Activated CD4-positive, alpha-beta memory T cell treated with anti-CD3 and anti-CD28 coated beads for 36 hours (primary cell): ENCODE measurements at regions not wholly inside any gene's neighbourhood (a gene's known extent, or its start where the extent isn't known, plus 50 kb on each side); places are given as distances from the start of the nearest gene placed in this dataset.

ENCODE experiments used
- CTCF ChIA-PET: fragments of 350-600 bp; sonication (Branson Sonifier 250); formaldehyde crosslinking; loops from one replicate; lab custom pipeline; 2021; ENCODE audit warnings: antibody characterized with exemption, inconsistent platforms; lab: Charles Lee
- POLR2A ChIA-PET: fragments of 350-600 bp; sonication (Branson Sonifier 250); formaldehyde crosslinking; loops from one replicate; lab custom pipeline; 2021; ENCODE audit warnings: antibody characterized with exemption; lab: Charles Lee
- DNase-seq: peaks from one replicate; pipeline ENCODE4 v3.0.0-alpha.2; 2020
- H3K27ac Mint-ChIP-seq: one replicate; pipeline ENCODE4 v1.8.0; 2021; ENCODE audit warnings: mixed read lengths
- H3K27me3 Mint-ChIP-seq: one replicate; pipeline ENCODE4 v1.8.0; 2021; ENCODE audit warnings: mixed read lengths
- H3K36me3 Mint-ChIP-seq: one replicate; pipeline ENCODE4 v1.8.0; 2021; ENCODE audit warnings: mixed read lengths
- H3K4me1 Mint-ChIP-seq: one replicate; pipeline ENCODE4 v1.8.0; 2021; ENCODE audit warnings: low read depth, mixed read lengths
- H3K4me3 Mint-ChIP-seq: one replicate; pipeline ENCODE4 v1.8.0; 2021; ENCODE audit warnings: mild to moderate bottlenecking, mixed read lengths
- H3K9me3 Mint-ChIP-seq: one replicate; pipeline ENCODE4 v1.8.0; 2021; ENCODE audit warnings: mixed read lengths
- intact Hi-C: fragments of 100-400 bp; cut with micrococcal nuclease; formaldehyde crosslinking; loops from one replicate; pipeline ENCODE4 v1.15.1; 2023

- Mint-ChIP-seq H3K27ac (no peak overlapping the region), H3K9me3 (peaks cover 2% of the 10 kb centered on the region), H3K27me3 (peaks cover 5% of the 10 kb centered on the region), H3K4me1 (no peaks in the 10 kb centered on the region), H3K4me3 (no peak overlapping the region), H3K36me3 (no peaks in the 10 kb centered on the region)
- intact Hi-C loops = loop anchor here (10.0 kb wide), 1 partner anchor 129 kb away; no protein-coding TSS in a partner anchor
- CTCF ChIA-PET = no interaction called here
- POLR2A ChIA-PET = no interaction called here
- no peak for DNase-seq
Measured at GRCh38 chr2:19216238-19216637, 142.2 kb downstream of the OSR1 start.

- POLR2A ChIA-PET = no interaction called here
- Mint-ChIP-seq H3K4me3 (no peak overlapping the region), H3K36me3 (no peaks in the 10 kb centered on the region), H3K4me1 (no peaks in the 10 kb centered on the region), H3K27ac (no peak overlapping the region), H3K9me3 (peaks cover 2% of the 10 kb centered on the region), H3K27me3 (peaks cover 5% of the 10 kb centered on the region)
- peak; percentile 12 for DNase-seq
- intact Hi-C loops = loop anchor here (10.0 kb wide), 1 partner anchor 130 kb away; no protein-coding TSS in a partner anchor
- CTCF ChIA-PET = interaction anchor here (0.7 kb wide), 1 partner anchor 21 kb away, joined by 3 read pairs; no protein-coding TSS in a partner anchor
Measured at GRCh38 chr2:19214682-19215391, 143.6 kb downstream of the OSR1 start.

GRCh38 chr2:19209575-19210341, 148.7 kb downstream of the OSR1 start:
- POLR2A ChIA-PET = no interaction called here
- intact Hi-C loops = loop anchor here (10.0 kb wide), 1 partner anchor 135 kb away; no protein-coding TSS in a partner anchor
- peaks cover 2% of the 10 kb centered on the region for H3K27me3 Mint-ChIP-seq
- no peak for DNase-seq
- no peaks in the 10 kb centered on the region for H3K4me1 Mint-ChIP-seq
- no peak overlapping the region for H3K4me3 Mint-ChIP-seq
- CTCF ChIA-PET = no interaction called here
- H3K9me3 Mint-ChIP-seq = peaks cover 2% of the 10 kb centered on the region
- H3K27ac Mint-ChIP-seq = no peak overlapping the region
- no peaks in the 10 kb centered on the region for H3K36me3 Mint-ChIP-seq

DNA sequence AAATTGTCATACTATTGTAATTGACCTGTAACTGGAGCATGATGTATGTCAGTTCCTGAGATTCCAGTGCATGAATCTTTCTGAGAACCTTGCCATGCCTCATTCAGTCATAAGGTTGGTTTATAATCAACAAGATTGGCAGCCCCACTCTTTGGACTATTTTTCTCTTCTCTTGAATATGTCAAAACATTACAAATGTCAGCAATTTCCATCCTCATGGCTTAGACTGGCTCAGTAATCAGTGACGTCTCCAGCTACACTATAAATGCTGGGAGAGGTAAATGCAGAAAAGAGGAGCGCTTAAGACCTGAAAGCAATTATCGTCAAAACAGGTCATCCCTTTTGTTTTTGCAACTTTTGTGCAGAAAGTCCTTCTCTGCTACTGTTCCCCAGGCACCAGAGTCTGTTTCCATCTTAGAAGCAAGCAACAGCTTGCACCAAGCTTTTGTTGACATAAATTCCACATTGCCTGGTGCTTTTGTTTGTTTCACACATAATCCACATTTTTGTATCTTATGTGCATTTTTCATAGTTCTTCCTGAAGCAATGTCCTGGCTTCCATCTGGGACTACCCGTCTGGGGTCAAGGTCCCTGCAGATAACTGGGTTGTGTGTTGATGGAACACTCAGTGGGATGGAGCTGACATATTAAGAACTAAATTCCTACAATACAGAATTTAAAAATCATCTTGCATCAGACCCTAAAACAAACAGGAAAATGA, 149.8 kb downstream of the OSR1 start:
- H3K36me3 Mint-ChIP-seq = no peaks in the 10 kb centered on the region
- no peak overlapping the region for H3K4me3 Mint-ChIP-seq
- no peaks in the 10 kb centered on the region for H3K4me1 Mint-ChIP-seq
- peaks cover 2% of the 10 kb centered on the region for H3K9me3 Mint-ChIP-seq
- H3K27ac Mint-ChIP-seq = no peak overlapping the region
- H3K27me3 Mint-ChIP-seq = peaks cover 2% of the 10 kb centered on the region
- intact Hi-C loops = no loop called here
- CTCF ChIA-PET = no interaction called here
- POLR2A ChIA-PET = no interaction called here
- DNase-seq = no peak

- H3K9me3 Mint-ChIP-seq = no peaks in the 10 kb centered on the region
Measured at GRCh38 chr2:19207452-19207851, 151.0 kb downstream of the OSR1 start.

DNA sequence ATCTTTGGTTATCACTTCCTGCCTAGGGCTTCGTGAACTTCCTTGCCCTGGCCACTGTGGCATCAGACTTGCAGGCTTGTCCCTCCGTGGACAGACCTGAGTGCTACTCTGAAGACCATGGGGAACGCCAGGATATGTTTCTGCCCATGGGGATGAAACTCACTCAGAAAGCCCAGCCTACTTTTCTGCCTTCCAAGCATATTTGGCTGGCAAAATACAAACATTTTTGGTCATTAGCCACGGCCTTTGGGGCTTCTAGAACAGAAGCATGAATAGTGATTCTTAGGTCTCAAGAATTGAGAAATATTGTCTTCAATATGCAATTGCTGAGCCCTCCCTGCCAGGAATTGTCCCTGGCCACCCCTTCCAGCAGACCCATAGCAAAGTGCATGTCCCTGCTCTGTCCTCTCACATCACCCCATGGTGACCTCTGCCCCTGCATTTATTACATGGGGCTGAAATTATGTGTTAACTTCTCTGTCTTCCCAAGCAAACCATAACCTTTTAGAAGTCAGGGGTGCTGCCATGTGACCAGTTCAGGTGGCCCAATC, 152.4 kb downstream of the OSR1 start:
- Mint-ChIP-seq H3K4me1 (no peaks in the 10 kb centered on the region), H3K27me3 (no peaks in the 10 kb centered on the region), H3K4me3 (no peak overlapping the region), H3K27ac (no peak overlapping the region), H3K9me3 (no peaks in the 10 kb centered on the region), H3K36me3 (no peaks in the 10 kb centered on the region)
- intact Hi-C loops = no loop called here
- no peak for DNase-seq
- POLR2A ChIA-PET = no interaction called here
- CTCF ChIA-PET = no interaction called here

More at GRCh38 chr2:19207452-19207851, 151.0 kb downstream of the OSR1 start:
- H3K4me1 Mint-ChIP-seq = no peaks in the 10 kb centered on the region
- no peaks in the 10 kb centered on the region for H3K36me3 Mint-ChIP-seq
- no peak overlapping the region for H3K27ac Mint-ChIP-seq
- H3K4me3 Mint-ChIP-seq = no peak overlapping the region
- ChIA-PET CTCF (no interaction called here), POLR2A (no interaction called here)
- no peaks in the 10 kb centered on the region for H3K27me3 Mint-ChIP-seq
- DNase-seq = no peak
- intact Hi-C loops = no loop called here

DNA sequence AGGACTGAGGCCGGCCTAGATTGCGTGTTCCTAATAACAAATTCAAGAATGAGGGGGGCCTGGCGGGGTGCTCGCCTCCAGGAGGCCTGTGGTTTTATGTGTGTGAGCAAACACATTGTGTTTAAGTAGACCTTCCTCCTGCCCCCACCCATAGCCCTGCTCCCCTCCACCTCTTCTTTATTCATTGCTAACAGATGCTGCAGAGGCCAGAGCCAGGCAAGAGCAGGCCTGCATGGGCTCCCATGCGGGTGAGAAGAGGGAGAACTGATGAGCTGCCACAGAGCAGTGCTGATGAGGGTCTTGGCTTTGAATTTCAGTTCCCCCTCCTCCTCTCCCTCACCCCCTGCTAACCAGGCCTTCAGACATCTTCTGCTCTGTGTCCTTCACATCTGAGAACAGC, 154.6 kb downstream of the OSR1 start:
- ChIA-PET CTCF (no interaction called here), POLR2A (no interaction called here)
- intact Hi-C loops = no loop called here

DNA sequence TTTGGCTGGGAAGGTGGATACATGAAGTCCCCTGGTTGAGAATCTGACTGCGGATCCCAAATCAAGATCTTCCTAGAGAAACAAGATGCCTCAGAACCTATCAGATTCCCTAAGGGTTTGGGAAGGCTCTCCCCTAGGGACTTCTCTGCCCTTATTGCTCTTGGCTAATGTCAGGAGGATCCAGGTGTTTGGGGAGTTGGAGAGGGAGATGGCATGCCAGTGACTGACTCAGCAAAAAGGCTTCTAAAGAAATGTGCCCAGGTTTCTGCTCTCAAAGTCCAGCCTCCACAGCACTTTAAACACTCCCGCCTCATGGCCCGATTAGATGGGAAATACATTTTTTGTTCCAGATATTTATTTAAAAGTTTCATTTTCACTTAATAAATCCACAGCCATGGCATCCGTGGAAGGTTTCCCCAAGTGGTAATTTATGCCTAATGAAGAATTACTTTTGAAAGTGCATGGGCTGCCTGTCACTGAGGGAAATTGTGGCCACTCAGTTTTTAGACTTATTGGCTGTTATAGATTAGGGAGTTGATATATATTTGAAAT, 156.4 kb downstream of the OSR1 start:
- no peak overlapping the region for H3K27ac Mint-ChIP-seq
- POLR2A ChIA-PET = no interaction called here
- no peak for DNase-seq
- H3K27me3 Mint-ChIP-seq = no peaks in the 10 kb centered on the region
- H3K4me1 Mint-ChIP-seq = no peaks in the 10 kb centered on the region
- intact Hi-C loops = no loop called here
- no peak overlapping the region for H3K4me3 Mint-ChIP-seq
- no peaks in the 10 kb centered on the region for H3K36me3 Mint-ChIP-seq
- H3K9me3 Mint-ChIP-seq = no peaks in the 10 kb centered on the region
- CTCF ChIA-PET = no interaction called here

More for the DNA sequence above, 154.6 kb downstream of the OSR1 start:
- Mint-ChIP-seq H3K36me3 (no peaks in the 10 kb centered on the region), H3K9me3 (no peaks in the 10 kb centered on the region), H3K4me1 (no peaks in the 10 kb centered on the region), H3K27me3 (no peaks in the 10 kb centered on the region), H3K27ac (no peak overlapping the region), H3K4me3 (no peak overlapping the region)
- DNase-seq = no peak

- Mint-ChIP-seq H3K4me3 (no peak overlapping the region), H3K27me3 (no peaks in the 10 kb centered on the region), H3K4me1 (no peaks in the 10 kb centered on the region), H3K9me3 (peaks cover 3% of the 10 kb centered on the region), H3K36me3 (no peaks in the 10 kb centered on the region), H3K27ac (no peak overlapping the region)
- DNase-seq = no peak
- intact Hi-C loops = no loop called here
- ChIA-PET POLR2A (no interaction called here), CTCF (no interaction called here)
Measured at GRCh38 chr2:19198381-19198780, 160.0 kb downstream of the OSR1 start.

- DNase-seq = no peak
- no peaks in the 10 kb centered on the region for H3K4me1 Mint-ChIP-seq
- no peaks in the 10 kb centered on the region for H3K36me3 Mint-ChIP-seq
- intact Hi-C loops = no loop called here
- H3K27me3 Mint-ChIP-seq = no peaks in the 10 kb centered on the region
- no peak overlapping the region for H3K4me3 Mint-ChIP-seq
- H3K9me3 Mint-ChIP-seq = peaks cover 3% of the 10 kb centered on the region
- no peak overlapping the region for H3K27ac Mint-ChIP-seq
- ChIA-PET CTCF (no interaction called here), POLR2A (no interaction called here)
Measured at GRCh38 chr2:19195661-19196060, 162.8 kb downstream of the OSR1 start.

- POLR2A ChIA-PET = no interaction called here
Measured at GRCh38 chr2:19189391-19189790, 169.0 kb downstream of the OSR1 start.

More at GRCh38 chr2:19189391-19189790, 169.0 kb downstream of the OSR1 start:
- Mint-ChIP-seq H3K36me3 (no peaks in the 10 kb centered on the region), H3K9me3 (no peaks in the 10 kb centered on the region), H3K4me3 (no peak overlapping the region), H3K4me1 (no peaks in the 10 kb centered on the region), H3K27me3 (peaks cover 2% of the 10 kb centered on the region), H3K27ac (no peak overlapping the region)
- no peak for DNase-seq
- intact Hi-C loops = no loop called here
- CTCF ChIA-PET = interaction anchor here (0.6 kb wide), 1 partner anchor 51 kb away, joined by 3 read pairs; no protein-coding TSS in a partner anchor
